ENCODE measurements at regions not wholly inside any gene's neighbourhood (a gene's known extent, or its start where the extent isn't known, plus 50 kb on each side); places are given as distances from the start of the nearest gene placed in this dataset.

- CTCF ChIA-PET = no interaction called here
Measured at GRCh38 chr17:34009912-34010311, 245.2 kb upstream of the CCL2 start.

DNA sequence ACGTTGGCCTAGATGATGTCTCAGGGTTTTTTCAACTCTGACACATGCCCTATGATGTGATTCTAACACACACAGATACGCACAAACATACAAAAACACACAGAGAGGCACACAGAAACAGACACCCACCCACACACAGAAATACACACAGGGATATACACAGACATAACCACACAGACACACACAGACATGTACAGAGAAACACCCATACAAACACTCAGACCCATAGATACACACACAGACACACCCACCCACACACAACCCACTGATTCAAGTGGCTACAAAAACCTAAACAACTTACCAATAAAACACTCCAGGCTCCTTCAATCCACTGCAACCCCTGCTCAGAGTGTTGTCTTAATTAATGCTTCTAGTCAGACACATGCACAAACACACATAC is 244.6 kb upstream of the CCL2 start:
- no peak for DNase-seq (ENCODE audit: low spot score)
- POLR2A ChIA-PET (ENCODE audit: low non-redundant PET) = no interaction called here
- CTCF ChIA-PET = no interaction called here
- H3K27ac ChIP-seq = no peak overlapping the region
- TF ChIP-seq, protein P1, sequence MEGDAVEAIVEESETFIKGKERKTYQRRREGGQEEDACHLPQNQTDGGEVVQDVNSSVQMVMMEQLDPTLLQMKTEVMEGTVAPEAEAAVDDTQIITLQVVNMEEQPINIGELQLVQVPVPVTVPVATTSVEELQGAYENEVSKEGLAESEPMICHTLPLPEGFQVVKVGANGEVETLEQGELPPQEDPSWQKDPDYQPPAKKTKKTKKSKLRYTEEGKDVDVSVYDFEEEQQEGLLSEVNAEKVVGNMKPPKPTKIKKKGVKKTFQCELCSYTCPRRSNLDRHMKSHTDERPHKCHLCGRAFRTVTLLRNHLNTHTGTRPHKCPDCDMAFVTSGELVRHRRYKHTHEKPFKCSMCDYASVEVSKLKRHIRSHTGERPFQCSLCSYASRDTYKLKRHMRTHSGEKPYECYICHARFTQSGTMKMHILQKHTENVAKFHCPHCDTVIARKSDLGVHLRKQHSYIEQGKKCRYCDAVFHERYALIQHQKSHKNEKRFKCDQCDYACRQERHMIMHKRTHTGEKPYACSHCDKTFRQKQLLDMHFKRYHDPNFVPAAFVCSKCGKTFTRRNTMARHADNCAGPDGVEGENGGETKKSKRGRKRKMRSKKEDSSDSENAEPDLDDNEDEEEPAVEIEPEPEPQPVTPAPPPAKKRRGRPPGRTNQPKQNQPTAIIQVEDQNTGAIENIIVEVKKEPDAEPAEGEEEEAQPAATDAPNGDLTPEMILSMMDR (conservative IDR thresholded peaks at IDR 0.05; ENCODE audit: low read depth) = no peak

More at GRCh38 chr17:34009912-34010311, 245.2 kb upstream of the CCL2 start:
- TF ChIP-seq, protein P1 (conservative IDR thresholded peaks at IDR 0.05; ENCODE audit: low read depth) = no peak
- POLR2A ChIA-PET (ENCODE audit: low non-redundant PET) = no interaction called here
- DNase-seq (ENCODE audit: low spot score) = no peak
- no peak overlapping the region for H3K27ac ChIP-seq

GRCh38 chr17:34011599-34011998 is 243.5 kb upstream of the CCL2 start:
- no peak overlapping the region for H3K27ac ChIP-seq
- ChIA-PET CTCF (no interaction called here), POLR2A (ENCODE audit: low non-redundant PET) (no interaction called here)
- no peak for DNase-seq (ENCODE audit: low spot score)
- TF ChIP-seq, protein P1 (conservative IDR thresholded peaks at IDR 0.05; ENCODE audit: low read depth) = no peak

- DNase-seq (ENCODE audit: low spot score) = no peak
- POLR2A ChIA-PET (ENCODE audit: low non-redundant PET) = no interaction called here
- CTCF ChIA-PET = no interaction called here
- TF ChIP-seq, protein P1 (conservative IDR thresholded peaks at IDR 0.05; ENCODE audit: low read depth) = no peak
- no peak overlapping the region for H3K27ac ChIP-seq
Measured at GRCh38 chr17:34012709-34013375, 242.2 kb upstream of the CCL2 start.

DNA sequence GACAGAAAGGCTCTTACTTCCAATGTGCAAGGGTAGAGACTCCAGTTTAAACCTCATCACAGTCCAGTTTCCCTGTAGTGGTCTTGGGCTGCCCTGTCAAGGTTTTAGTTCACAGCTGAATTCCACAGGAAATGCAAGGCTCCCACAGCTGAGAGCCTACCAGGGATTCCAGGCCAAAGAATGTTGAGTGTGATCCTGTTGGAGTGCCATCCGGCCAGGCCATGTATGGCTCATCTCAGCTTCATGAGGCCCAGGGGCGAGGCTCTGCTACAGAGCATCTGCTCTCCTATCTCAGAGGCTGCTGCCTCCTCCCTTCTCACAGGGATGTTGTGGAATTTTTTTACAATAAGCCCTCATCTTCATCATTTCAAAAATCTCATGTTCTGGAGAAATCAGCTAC is 239.8 kb upstream of the CCL2 start:
- ChIA-PET POLR2A (ENCODE audit: low non-redundant PET) (no interaction called here), CTCF (interaction anchor here (0.7 kb wide), 1 partner anchor 77 kb away, joined by 4 read pairs; no protein-coding TSS in a partner anchor)
- TF ChIP-seq, protein P1 (conservative IDR thresholded peaks at IDR 0.05; ENCODE audit: low read depth) = no peak
- no peak for DNase-seq (ENCODE audit: low spot score)
- no peak overlapping the region for H3K27ac ChIP-seq

GRCh38 chr17:34024386-34024785 is 230.7 kb upstream of the CCL2 start:
- TF ChIP-seq, protein P1 (conservative IDR thresholded peaks at IDR 0.05; ENCODE audit: low read depth) = no peak
- POLR2A ChIA-PET (ENCODE audit: low non-redundant PET) = no interaction called here
- no peak overlapping the region for H3K27ac ChIP-seq
- CTCF ChIA-PET = no interaction called here
- DNase-seq (ENCODE audit: low spot score) = no peak
